ENCODE measurements at regions not wholly inside any gene's neighbourhood (a gene's known extent, or its start where the extent isn't known, plus 50 kb on each side); places are given as distances from the start of the nearest gene placed in this dataset.

GRCh38 chr17:52686140-52686539 is 527.6 kb upstream of the CA10 start (continued):
- TF ChIP-seq, protein P1, sequence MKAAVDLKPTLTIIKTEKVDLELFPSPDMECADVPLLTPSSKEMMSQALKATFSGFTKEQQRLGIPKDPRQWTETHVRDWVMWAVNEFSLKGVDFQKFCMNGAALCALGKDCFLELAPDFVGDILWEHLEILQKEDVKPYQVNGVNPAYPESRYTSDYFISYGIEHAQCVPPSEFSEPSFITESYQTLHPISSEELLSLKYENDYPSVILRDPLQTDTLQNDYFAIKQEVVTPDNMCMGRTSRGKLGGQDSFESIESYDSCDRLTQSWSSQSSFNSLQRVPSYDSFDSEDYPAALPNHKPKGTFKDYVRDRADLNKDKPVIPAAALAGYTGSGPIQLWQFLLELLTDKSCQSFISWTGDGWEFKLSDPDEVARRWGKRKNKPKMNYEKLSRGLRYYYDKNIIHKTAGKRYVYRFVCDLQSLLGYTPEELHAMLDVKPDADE (IDR thresholded peaks at IDR 0.05): no peak
- TF ChIP-seq EZH2phosphoT487 (IDR thresholded peaks at IDR 0.05; ENCODE audit: unreplicated experiment): no peak
- TF ChIP-seq EZH2 (IDR thresholded peaks at IDR 0.05; ENCODE audit: low read depth, unreplicated experiment): no peak
- no peak for TF ChIP-seq STAT1 (IDR thresholded peaks at IDR 0.05; ENCODE audit: unreplicated experiment)
- TF ChIP-seq JUNB (IDR thresholded peaks at IDR 0.05; ENCODE audit: unreplicated experiment): no peak
- TF ChIP-seq, protein P2, sequence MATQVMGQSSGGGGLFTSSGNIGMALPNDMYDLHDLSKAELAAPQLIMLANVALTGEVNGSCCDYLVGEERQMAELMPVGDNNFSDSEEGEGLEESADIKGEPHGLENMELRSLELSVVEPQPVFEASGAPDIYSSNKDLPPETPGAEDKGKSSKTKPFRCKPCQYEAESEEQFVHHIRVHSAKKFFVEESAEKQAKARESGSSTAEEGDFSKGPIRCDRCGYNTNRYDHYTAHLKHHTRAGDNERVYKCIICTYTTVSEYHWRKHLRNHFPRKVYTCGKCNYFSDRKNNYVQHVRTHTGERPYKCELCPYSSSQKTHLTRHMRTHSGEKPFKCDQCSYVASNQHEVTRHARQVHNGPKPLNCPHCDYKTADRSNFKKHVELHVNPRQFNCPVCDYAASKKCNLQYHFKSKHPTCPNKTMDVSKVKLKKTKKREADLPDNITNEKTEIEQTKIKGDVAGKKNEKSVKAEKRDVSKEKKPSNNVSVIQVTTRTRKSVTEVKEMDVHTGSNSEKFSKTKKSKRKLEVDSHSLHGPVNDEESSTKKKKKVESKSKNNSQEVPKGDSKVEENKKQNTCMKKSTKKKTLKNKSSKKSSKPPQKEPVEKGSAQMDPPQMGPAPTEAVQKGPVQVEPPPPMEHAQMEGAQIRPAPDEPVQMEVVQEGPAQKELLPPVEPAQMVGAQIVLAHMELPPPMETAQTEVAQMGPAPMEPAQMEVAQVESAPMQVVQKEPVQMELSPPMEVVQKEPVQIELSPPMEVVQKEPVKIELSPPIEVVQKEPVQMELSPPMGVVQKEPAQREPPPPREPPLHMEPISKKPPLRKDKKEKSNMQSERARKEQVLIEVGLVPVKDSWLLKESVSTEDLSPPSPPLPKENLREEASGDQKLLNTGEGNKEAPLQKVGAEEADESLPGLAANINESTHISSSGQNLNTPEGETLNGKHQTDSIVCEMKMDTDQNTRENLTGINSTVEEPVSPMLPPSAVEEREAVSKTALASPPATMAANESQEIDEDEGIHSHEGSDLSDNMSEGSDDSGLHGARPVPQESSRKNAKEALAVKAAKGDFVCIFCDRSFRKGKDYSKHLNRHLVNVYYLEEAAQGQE (IDR thresholded peaks at IDR 0.05; ENCODE audit: unreplicated experiment): no peak

GRCh38 chr17:52681480-52681879 is 523.0 kb upstream of the CA10 start:
- H3K36me3 Mint-ChIP-seq (ENCODE audit: low read depth): peaks cover 8% of the 10 kb centered on the region; the same call in 1 of the 3 replicates
- ATAC-seq: no peak; the same call in 2 of the 3 replicates
- Histone ChIP-seq H2AFZ (no peak overlapping the region), H3K79me2 (replicated peaks; ENCODE audit: insufficient read depth) (no peaks in the 10 kb centered on the region), H3K4me3 (no peak overlapping the region), H3F3A (replicated peaks; ENCODE audit: low read depth) (no peaks in the 10 kb centered on the region), H3K36me3 (ENCODE audit: insufficient read depth) (no peaks in the 10 kb centered on the region), H3K9me2 (ENCODE audit: insufficient read depth) (no peaks in the 10 kb centered on the region; the same call in 1 of the 2 replicates), H4K20me1 (replicated peaks; ENCODE audit: insufficient read depth) (no peaks in the 10 kb centered on the region), H3K27me3 (ENCODE audit: insufficient read depth) (no peaks in the 10 kb centered on the region), H3K4me2 (no peak overlapping the region), H3K27ac (ENCODE audit: low read depth) (no peak overlapping the region; the same call in 1 of the 2 replicates), H3K4me1 (ENCODE audit: insufficient read depth) (no peaks in the 10 kb centered on the region)
- peaks cover 4% of the 10 kb centered on the region; the same call in 2 of the 3 replicates for H3K4me1 Mint-ChIP-seq
- no peaks in the 10 kb centered on the region for H3K27me3 Mint-ChIP-seq (ENCODE audit: insufficient read depth, low read depth, poor library complexity)
- H3K27ac Mint-ChIP-seq: no peak overlapping the region
- H3K4me3 Mint-ChIP-seq: no peak overlapping the region
- peaks cover 26% of the 10 kb centered on the region for H3K9me3 Mint-ChIP-seq
- peak; percentile 2 for DNase-seq (ENCODE audit: low spot score)
- no peak for TF ChIP-seq EZH2phosphoT487 (IDR thresholded peaks at IDR 0.05; ENCODE audit: unreplicated experiment)
- TF ChIP-seq POLR2AphosphoS5 (IDR thresholded peaks at IDR 0.05; ENCODE audit: low read depth): no peak
- TF ChIP-seq, protein P1 (IDR thresholded peaks at IDR 0.05): no peak
- TF ChIP-seq NANOG (IDR thresholded peaks at IDR 0.05; ENCODE audit: borderline replicate concordance): no peak
- TF ChIP-seq CREB1 (CRISPR knock-in tag; IDR thresholded peaks at IDR 0.05; ENCODE audit: low read depth): no peak
- TF ChIP-seq, protein P2 (IDR thresholded peaks at IDR 0.05; ENCODE audit: unreplicated experiment): no peak
- no peak for TF ChIP-seq EZH2 (IDR thresholded peaks at IDR 0.05; ENCODE audit: low read depth, unreplicated experiment)

All from GM23338 (cell line).